ENCODE measurements at regions not wholly inside any gene's neighbourhood (a gene's known extent, or its start where the extent isn't known, plus 50 kb on each side); places are given as distances from the start of the nearest gene placed in this dataset.

GRCh38 chr5:173720953-173721600, 104.6 kb upstream of the BOD1 start:
- no peak for DNase-seq

- DNase-seq = no peak
These were observed 105.3 kb upstream of the BOD1 start for GRCh38 chr5:173721601-173722232.

- DNase-seq = no peak
These were observed 110.6 kb upstream of the BOD1 start for GRCh38 chr5:173726846-173727557.

GRCh38 chr5:173727839-173728778, 111.7 kb upstream of the BOD1 start:
- DNase-seq = no peak

- no peak for DNase-seq
These were observed 112.8 kb upstream of the BOD1 start for GRCh38 chr5:173729079-173729765.

GRCh38 chr5:173730632-173731298, 114.3 kb upstream of the BOD1 start:
- DNase-seq = no peak

GRCh38 chr5:173733021-173733420, 116.6 kb upstream of the BOD1 start:
- DNase-seq = no peak

GRCh38 chr5:173733425-173733824, 117.0 kb upstream of the BOD1 start:
- no peak for DNase-seq

- DNase-seq = no peak
These were observed 117.5 kb upstream of the BOD1 start for GRCh38 chr5:173733831-173734501.

- no peak for DNase-seq
These were observed 118.3 kb upstream of the BOD1 start for GRCh38 chr5:173734716-173735115.

- DNase-seq = no peak
These were observed 118.7 kb upstream of the BOD1 start for GRCh38 chr5:173735184-173735583.

- no peak for DNase-seq
These were observed 119.2 kb upstream of the BOD1 start for GRCh38 chr5:173735691-173736090.

- no peak for DNase-seq
These were observed 119.9 kb upstream of the BOD1 start for GRCh38 chr5:173736374-173736773.

- no peak for DNase-seq
These were observed 120.5 kb upstream of the BOD1 start for GRCh38 chr5:173736923-173737412.

- DNase-seq = no peak
These were observed 123.3 kb upstream of the BOD1 start for GRCh38 chr5:173739741-173740140.

GRCh38 chr5:173740400-173740799, 124.0 kb upstream of the BOD1 start:
- DNase-seq = no peak

- no peak for DNase-seq
These were observed 124.6 kb upstream of the BOD1 start for GRCh38 chr5:173741087-173741486.

- DNase-seq = no peak
These were observed 125.4 kb upstream of the BOD1 start for GRCh38 chr5:173741729-173742431.

GRCh38 chr5:173742432-173742816, 126.0 kb upstream of the BOD1 start:
- DNase-seq = no peak

GRCh38 chr5:173743641-173744343, 127.3 kb upstream of the BOD1 start:
- DNase-seq = no peak

All from NCI-H524 treated with DMSO at 0.1 percent for 48 hours (cell line).